ENCODE measurements at regions not wholly inside any gene's neighbourhood (a gene's known extent, or its start where the extent isn't known, plus 50 kb on each side); places are given as distances from the start of the nearest gene placed in this dataset.

- no peak for TF ChIP-seq PRDM6 (tag by site-specific recombination; IDR thresholded peaks at IDR 0.05)
These were observed 453.6 kb downstream of the CSNK1G3 start (continued) for GRCh38 chr5:123965626-123966025.

DNA sequence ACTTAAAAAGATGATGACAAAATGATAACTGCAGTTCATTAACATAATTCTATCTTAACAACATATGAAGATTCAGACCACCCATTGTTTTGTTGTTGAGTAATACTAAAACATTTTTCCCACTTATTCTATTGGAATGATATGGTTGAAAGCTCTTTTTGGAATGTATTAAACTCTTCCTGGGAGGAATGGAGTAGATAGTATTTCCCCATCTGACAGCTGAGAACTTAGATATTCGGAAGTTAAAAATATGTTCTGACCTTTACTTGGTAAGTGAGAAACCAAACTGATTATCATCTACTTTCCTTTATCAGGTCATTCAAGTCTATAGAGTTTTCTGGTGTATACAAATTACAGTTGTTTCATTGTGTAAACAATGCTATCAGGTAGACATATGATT is 452.9 kb downstream of the CSNK1G3 start:
- no peak overlapping the region for H3K27ac ChIP-seq (ENCODE audit: extremely low read depth, low read depth, low read length)
- POLR2A ChIA-PET: no interaction called here
- no peak overlapping the region for H3K4me3 ChIP-seq (ENCODE audit: low read depth, low read length)
- no peak for TF ChIP-seq ZNF138 (tag by site-specific recombination; IDR thresholded peaks at IDR 0.05; ENCODE audit: borderline replicate concordance)
- no peak for TF ChIP-seq ZNF112 (tag by site-specific recombination; IDR thresholded peaks at IDR 0.05)
- no peak for TF ChIP-seq ZNF48 (tag by site-specific recombination; IDR thresholded peaks at IDR 0.05)
- TF ChIP-seq ZNF624 (tag by site-specific recombination; IDR thresholded peaks at IDR 0.05): no peak
- no peak for TF ChIP-seq ZNF280C (tag by site-specific recombination; IDR thresholded peaks at IDR 0.05)
- TF ChIP-seq ZNF791 (tag by site-specific recombination; IDR thresholded peaks at IDR 0.05): no peak
- TF ChIP-seq ZNF341 (tag by site-specific recombination; IDR thresholded peaks at IDR 0.05; ENCODE audit: low read depth): no peak
- TF ChIP-seq ZSCAN16 (tag by site-specific recombination; IDR thresholded peaks at IDR 0.05): no peak
- TF ChIP-seq SP3 (tag by site-specific recombination; IDR thresholded peaks at IDR 0.05): no peak
- no peak for TF ChIP-seq ZNF544 (tag by site-specific recombination; IDR thresholded peaks at IDR 0.05)
- no peak for TF ChIP-seq ZIC2 (tag by site-specific recombination; IDR thresholded peaks at IDR 0.05)
- CTCF ChIA-PET: no interaction called here
- no peaks in the 10 kb centered on the region for H3K36me3 ChIP-seq (ENCODE audit: control insufficient read depth in 2 of 2, insufficient read depth in 1 of 2, low read length in 2 of 2)
- no peaks in the 10 kb centered on the region for H3K4me1 ChIP-seq (ENCODE audit: control insufficient read depth, insufficient read depth, low read length)
- H3K9me3 ChIP-seq (ENCODE audit: control insufficient read depth, insufficient read depth, low read depth, low read length): no peaks in the 10 kb centered on the region

- POLR2A ChIA-PET: no interaction called here
- no peaks in the 10 kb centered on the region for H3K9me3 ChIP-seq (ENCODE audit: control insufficient read depth, insufficient read depth, low read depth, low read length)
- H3K27ac ChIP-seq (ENCODE audit: extremely low read depth, low read depth, low read length): no peak overlapping the region
- CTCF ChIA-PET: interaction anchor here (1.1 kb wide), 1 partner anchor 20 kb away, joined by 4 read pairs; no protein-coding TSS in a partner anchor
- no peaks in the 10 kb centered on the region for H3K36me3 ChIP-seq (ENCODE audit: control insufficient read depth in 2 of 2, insufficient read depth in 1 of 2, low read length in 2 of 2)
- no peak overlapping the region for H3K4me3 ChIP-seq (ENCODE audit: low read depth, low read length)
- H3K4me1 ChIP-seq (ENCODE audit: control insufficient read depth, insufficient read depth, low read length): no peaks in the 10 kb centered on the region
- TF ChIP-seq ZNF707 (tag by site-specific recombination; IDR thresholded peaks at IDR 0.05) (no peak), ZNF776 (tag by site-specific recombination; IDR thresholded peaks at IDR 0.05; ENCODE audit: borderline replicate concordance) (no peak), ZNF514 (tag by site-specific recombination; IDR thresholded peaks at IDR 0.05) (no peak), ZNF133 (tag by site-specific recombination; IDR thresholded peaks at IDR 0.05) (no peak), ZNF416 (tag by site-specific recombination; IDR thresholded peaks at IDR 0.05) (no peak)
These were observed 448.5 kb downstream of the CSNK1G3 start for GRCh38 chr5:123960526-123960925.

- Histone ChIP-seq H3K36me3 (ENCODE audit: control insufficient read depth in 2 of 2, insufficient read depth in 1 of 2, low read length in 2 of 2) (no peaks in the 10 kb centered on the region), H3K4me3 (ENCODE audit: low read depth, low read length) (no peak overlapping the region), H3K9me3 (ENCODE audit: control insufficient read depth, insufficient read depth, low read depth, low read length) (no peaks in the 10 kb centered on the region), H3K27ac (ENCODE audit: extremely low read depth, low read depth, low read length) (no peak overlapping the region), H3K4me1 (ENCODE audit: control insufficient read depth, insufficient read depth, low read length) (0 out of 2 replicates have a peak, but pooled peaks cover 3% of the 10 kb centered on the region)
- ChIA-PET CTCF (no interaction called here), POLR2A (no interaction called here)
- TF ChIP-seq PATZ1 (tag by site-specific recombination; IDR thresholded peaks at IDR 0.05) (no peak), SCRT2 (tag by site-specific recombination; IDR thresholded peaks at IDR 0.05) (peak; percentile 78)
These were observed 439.6 kb downstream of the CSNK1G3 start for GRCh38 chr5:123951582-123951977.

Measured in HEK293 (cell line).